ENCODE measurements at regions not wholly inside any gene's neighbourhood (a gene's known extent, or its start where the extent isn't known, plus 50 kb on each side); places are given as distances from the start of the nearest gene placed in this dataset.
"Not testable (repeated sequence)": the region's sequence is repeated elsewhere in the genome, so short reads cannot be mapped to it uniquely, and the experiment has no call there.

GRCh38 chr21:27902904-27903303 is 936.0 kb upstream of the ADAMTS5 start:
- CTCF ChIA-PET; DNase-seq (ENCODE audit: low spot score); POLR2A ChIA-PET; H3K4me3 Mint-ChIP-seq; H3K36me3 Mint-ChIP-seq; H3K27ac Mint-ChIP-seq; H3K9me3 Mint-ChIP-seq; H3K27me3 Mint-ChIP-seq (ENCODE audit: low read depth); H3K4me1 Mint-ChIP-seq; ATAC-seq: not testable (repeated sequence)

GRCh38 chr21:27893619-27894018 is 926.7 kb upstream of the ADAMTS5 start:
- peaks cover 10% of the 10 kb centered on the region for H3K9me3 Mint-ChIP-seq
- H3K4me1 Mint-ChIP-seq; H3K27me3 Mint-ChIP-seq (ENCODE audit: low read depth); ATAC-seq; CTCF ChIA-PET; H3K4me3 Mint-ChIP-seq; H3K36me3 Mint-ChIP-seq; POLR2A ChIA-PET; H3K27ac Mint-ChIP-seq; DNase-seq (ENCODE audit: low spot score): not testable (repeated sequence)

GRCh38 chr21:27891495-27891894 is 924.6 kb upstream of the ADAMTS5 start:
- H3K4me1 Mint-ChIP-seq; DNase-seq (ENCODE audit: low spot score); H3K27ac Mint-ChIP-seq: not testable (repeated sequence)

GRCh38 chr21:27887808-27888455 is 921.0 kb upstream of the ADAMTS5 start:
- H3K4me3 Mint-ChIP-seq; H3K27me3 Mint-ChIP-seq (ENCODE audit: low read depth); H3K27ac Mint-ChIP-seq; CTCF ChIA-PET; ATAC-seq; H3K4me1 Mint-ChIP-seq; DNase-seq (ENCODE audit: low spot score); H3K36me3 Mint-ChIP-seq: not testable (repeated sequence)
- H3K9me3 Mint-ChIP-seq = peaks cover 22% of the 10 kb centered on the region
- POLR2A ChIA-PET = interaction anchor here (0.7 kb wide), 1 partner anchor 410 kb away, joined by 6 read pairs; no protein-coding TSS in a partner anchor

More at GRCh38 chr21:27891495-27891894, 924.6 kb upstream of the ADAMTS5 start:
- ATAC-seq; CTCF ChIA-PET; H3K36me3 Mint-ChIP-seq; H3K4me3 Mint-ChIP-seq; POLR2A ChIA-PET; H3K27me3 Mint-ChIP-seq (ENCODE audit: low read depth): not testable (repeated sequence)
- H3K9me3 Mint-ChIP-seq = peaks cover 10% of the 10 kb centered on the region

- CTCF ChIA-PET = no interaction called here
- DNase-seq (ENCODE audit: low spot score) = no peak
- Mint-ChIP-seq H3K27ac (no peak overlapping the region), H3K9me3 (peaks cover 22% of the 10 kb centered on the region), H3K4me1 (peaks cover 8% of the 10 kb centered on the region), H3K4me3 (no peak overlapping the region), H3K36me3 (no peaks in the 10 kb centered on the region), H3K27me3 (ENCODE audit: low read depth) (no peaks in the 10 kb centered on the region)
- POLR2A ChIA-PET = no interaction called here
- TF ChIP-seq HMGA2 (CRISPR knock-in tag; IDR thresholded peaks at IDR 0.05) (no peak), ZNF512 (CRISPR knock-in tag; IDR thresholded peaks at IDR 0.05; ENCODE audit: borderline replicate concordance) (no peak), OVOL2 (CRISPR knock-in tag; IDR thresholded peaks at IDR 0.05; ENCODE audit: borderline replicate concordance) (no peak), FOXP4 (CRISPR knock-in tag; IDR thresholded peaks at IDR 0.05) (no peak), MYBL2 (CRISPR knock-in tag; IDR thresholded peaks at IDR 0.05) (no peak), TCF7 (CRISPR knock-in tag; IDR thresholded peaks at IDR 0.05; ENCODE audit: low read depth) (no peak), E2F4 (CRISPR knock-in tag; IDR thresholded peaks at IDR 0.05; ENCODE audit: borderline replicate concordance, low read depth) (no peak), ZNF317 (CRISPR knock-in tag; IDR thresholded peaks at IDR 0.05; ENCODE audit: borderline replicate concordance, low read depth) (no peak), MXD4 (CRISPR knock-in tag; IDR thresholded peaks at IDR 0.05; ENCODE audit: borderline replicate concordance) (no peak)
- ATAC-seq = no peak
These were observed 918.4 kb upstream of the ADAMTS5 start for GRCh38 chr21:27885296-27885711.

- ATAC-seq; CTCF ChIA-PET; H3K36me3 Mint-ChIP-seq; H3K4me1 Mint-ChIP-seq; H3K27me3 Mint-ChIP-seq (ENCODE audit: low read depth); H3K27ac Mint-ChIP-seq; H3K4me3 Mint-ChIP-seq; DNase-seq (ENCODE audit: low spot score); POLR2A ChIA-PET: not testable (repeated sequence)
- H3K9me3 Mint-ChIP-seq = peaks cover 12% of the 10 kb centered on the region
These were observed 914.4 kb upstream of the ADAMTS5 start for GRCh38 chr21:27881331-27881730.

- Mint-ChIP-seq H3K9me3 (peaks cover 51% of the 10 kb centered on the region), H3K36me3 (peaks cover 34% of the 10 kb centered on the region)
- POLR2A ChIA-PET; ATAC-seq; CTCF ChIA-PET; H3K27me3 Mint-ChIP-seq (ENCODE audit: low read depth); DNase-seq (ENCODE audit: low spot score); H3K27ac Mint-ChIP-seq; H3K4me3 Mint-ChIP-seq; H3K4me1 Mint-ChIP-seq: not testable (repeated sequence)
These were observed 905.5 kb upstream of the ADAMTS5 start for GRCh38 chr21:27872411-27872810.

- H3K27ac Mint-ChIP-seq; H3K4me3 Mint-ChIP-seq; H3K4me1 Mint-ChIP-seq; H3K27me3 Mint-ChIP-seq (ENCODE audit: low read depth); DNase-seq (ENCODE audit: low spot score); CTCF ChIA-PET; ATAC-seq; POLR2A ChIA-PET: not testable (repeated sequence)
- Mint-ChIP-seq H3K36me3 (peaks cover 34% of the 10 kb centered on the region), H3K9me3 (peaks cover 59% of the 10 kb centered on the region)
These were observed 903.9 kb upstream of the ADAMTS5 start for GRCh38 chr21:27870755-27871154.
